ENCODE measurements at regions not wholly inside any gene's neighbourhood (a gene's known extent, or its start where the extent isn't known, plus 50 kb on each side); places are given as distances from the start of the nearest gene placed in this dataset.

DNA sequence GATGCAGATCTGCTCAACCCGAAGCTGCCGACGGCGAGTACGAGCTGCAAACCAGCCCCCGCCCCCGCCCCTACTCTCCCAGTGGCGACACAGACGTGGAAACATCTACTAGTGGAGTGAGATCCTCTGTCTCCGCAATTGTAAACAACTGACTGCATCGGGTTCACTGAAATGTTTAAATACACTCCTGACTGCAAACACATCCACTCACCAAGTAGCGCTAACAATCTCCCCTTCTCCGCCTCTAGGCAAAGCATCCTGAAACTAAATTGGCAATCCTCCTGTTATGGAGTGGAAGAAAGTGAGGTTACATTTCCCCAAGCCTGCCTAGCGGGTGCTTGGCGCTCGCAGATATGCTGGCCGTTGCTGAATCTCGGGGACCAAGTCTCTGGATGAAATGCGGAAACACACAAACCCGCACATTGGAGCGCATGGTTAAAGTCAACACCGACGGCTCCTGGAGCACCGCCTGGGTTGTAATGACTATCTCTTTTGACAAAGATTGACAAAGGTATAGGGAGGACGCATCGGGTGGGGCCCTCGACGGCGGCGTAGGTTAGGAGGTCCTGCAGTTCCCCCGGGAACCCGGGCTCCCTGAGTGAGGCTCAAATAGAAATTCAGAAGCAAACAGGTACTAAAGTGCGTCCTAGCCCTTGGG, 117.0 kb upstream of the TEX13C start:
- H3K4me3 ChIP-seq (ENCODE audit: low read depth in 1 of 2, low read length in 1 of 2) = peak overlapping the region; percentile 67 to 73
- no peaks in the 10 kb centered on the region for H3K9me3 ChIP-seq
- peak overlapping the region; percentile 80 for H3K27ac ChIP-seq
- peaks cover 32% of the 10 kb centered on the region for H3K27me3 ChIP-seq
- H3K4me1 ChIP-seq (ENCODE audit: control insufficient read depth in 1 of 2, insufficient read depth in 1 of 2, low read depth in 1 of 2, low read length in 1 of 2) = peaks cover 10 to 20% of the 10 kb centered on the region in 2 experiments
- TF ChIP-seq, protein P1, sequence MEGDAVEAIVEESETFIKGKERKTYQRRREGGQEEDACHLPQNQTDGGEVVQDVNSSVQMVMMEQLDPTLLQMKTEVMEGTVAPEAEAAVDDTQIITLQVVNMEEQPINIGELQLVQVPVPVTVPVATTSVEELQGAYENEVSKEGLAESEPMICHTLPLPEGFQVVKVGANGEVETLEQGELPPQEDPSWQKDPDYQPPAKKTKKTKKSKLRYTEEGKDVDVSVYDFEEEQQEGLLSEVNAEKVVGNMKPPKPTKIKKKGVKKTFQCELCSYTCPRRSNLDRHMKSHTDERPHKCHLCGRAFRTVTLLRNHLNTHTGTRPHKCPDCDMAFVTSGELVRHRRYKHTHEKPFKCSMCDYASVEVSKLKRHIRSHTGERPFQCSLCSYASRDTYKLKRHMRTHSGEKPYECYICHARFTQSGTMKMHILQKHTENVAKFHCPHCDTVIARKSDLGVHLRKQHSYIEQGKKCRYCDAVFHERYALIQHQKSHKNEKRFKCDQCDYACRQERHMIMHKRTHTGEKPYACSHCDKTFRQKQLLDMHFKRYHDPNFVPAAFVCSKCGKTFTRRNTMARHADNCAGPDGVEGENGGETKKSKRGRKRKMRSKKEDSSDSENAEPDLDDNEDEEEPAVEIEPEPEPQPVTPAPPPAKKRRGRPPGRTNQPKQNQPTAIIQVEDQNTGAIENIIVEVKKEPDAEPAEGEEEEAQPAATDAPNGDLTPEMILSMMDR (IDR thresholded peaks at IDR 0.05) = no peak
- H3K36me3 ChIP-seq = no peaks in the 10 kb centered on the region

GRCh38 chrX:125203365-125203736, 116.3 kb upstream of the TEX13C start:
- Histone ChIP-seq H3K27me3 (peaks cover 32% of the 10 kb centered on the region), H3K27ac (peak overlapping the region; percentile 80), H3K36me3 (no peaks in the 10 kb centered on the region), H3K4me3 (ENCODE audit: low read depth in 1 of 2, low read length in 1 of 2) (peak overlapping the region; percentile 67 to 73), H3K4me1 (ENCODE audit: control insufficient read depth in 1 of 2, insufficient read depth in 1 of 2, low read depth in 1 of 2, low read length in 1 of 2) (peaks cover 10 to 16% of the 10 kb centered on the region in 2 experiments), H3K9me3 (no peaks in the 10 kb centered on the region)
- TF ChIP-seq, protein P1 (IDR thresholded peaks at IDR 0.05) = no peak

- Histone ChIP-seq H3K27ac (peak overlapping the region; percentile 80), H3K4me3 (ENCODE audit: low read depth in 1 of 2, low read length in 1 of 2) (peak overlapping the region; percentile 67 to 73)
These were observed 115.7 kb upstream of the TEX13C start for GRCh38 chrX:125203737-125204578.

GRCh38 chrX:125204681-125205132, 115.0 kb upstream of the TEX13C start:
- TF ChIP-seq, protein P1 (IDR thresholded peaks at IDR 0.05) = no peak
- Histone ChIP-seq H3K27me3 (peaks cover 31% of the 10 kb centered on the region), H3K4me1 (ENCODE audit: control insufficient read depth in 1 of 2, insufficient read depth in 1 of 2, low read depth in 1 of 2, low read length in 1 of 2) (peaks cover 10 to 16% of the 10 kb centered on the region in 2 experiments), H3K4me3 (ENCODE audit: low read depth in 1 of 2, low read length in 1 of 2) (peak overlapping the region; percentile 67 to 73), H3K9me3 (no peaks in the 10 kb centered on the region), H3K27ac (peak overlapping the region; percentile 80), H3K36me3 (no peaks in the 10 kb centered on the region)

More at GRCh38 chrX:125203737-125204578, 115.7 kb upstream of the TEX13C start:
- Histone ChIP-seq H3K4me1 (ENCODE audit: control insufficient read depth in 1 of 2, insufficient read depth in 1 of 2, low read depth in 1 of 2, low read length in 1 of 2) (peaks cover 10 to 16% of the 10 kb centered on the region in 2 experiments), H3K36me3 (no peaks in the 10 kb centered on the region), H3K9me3 (no peaks in the 10 kb centered on the region), H3K27me3 (peaks cover 32% of the 10 kb centered on the region)
- TF ChIP-seq, protein P1 (IDR thresholded peaks at IDR 0.05) = no peak

DNA sequence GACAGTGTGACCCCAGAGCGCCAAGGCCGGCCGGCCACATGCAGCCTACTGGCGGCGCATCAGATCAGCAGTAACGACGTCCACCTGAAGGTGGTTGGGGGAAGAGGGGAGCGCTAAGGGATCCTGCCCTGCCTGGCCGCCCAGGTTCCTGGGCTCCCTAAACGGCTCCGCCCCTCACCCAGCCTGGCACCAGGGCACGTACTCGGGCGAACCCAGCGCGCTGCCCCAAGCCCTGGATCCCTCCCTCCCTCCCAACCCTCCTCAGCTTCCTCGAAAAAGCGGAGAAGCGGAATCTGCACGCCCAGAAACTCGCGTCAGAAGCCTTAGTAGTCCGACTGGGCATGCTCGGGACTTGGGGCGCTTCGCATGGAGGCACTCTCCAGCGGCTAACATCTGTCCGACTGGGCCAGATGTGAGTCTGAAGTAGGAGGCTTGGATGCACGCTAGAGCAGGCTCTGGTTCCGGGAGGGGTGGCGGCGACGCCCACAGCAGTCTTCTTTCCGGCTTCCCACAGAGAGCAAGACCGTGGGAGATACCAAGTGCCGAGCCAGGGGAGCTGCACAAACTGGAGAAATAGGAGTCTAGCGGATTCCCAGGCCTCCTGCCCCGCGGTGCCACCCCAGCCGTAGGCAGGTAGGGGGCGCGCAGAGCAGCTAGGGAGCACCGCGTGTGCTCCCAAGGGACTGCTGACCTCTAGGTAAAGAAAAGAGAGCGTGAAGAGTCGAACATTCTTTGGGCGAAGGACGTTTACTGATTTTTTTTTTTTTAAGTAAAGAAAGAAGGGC, 114.3 kb upstream of the TEX13C start:
- H3K36me3 ChIP-seq = no peaks in the 10 kb centered on the region
- TF ChIP-seq, protein P1 (IDR thresholded peaks at IDR 0.05) = peak; percentile 11
- H3K4me1 ChIP-seq (ENCODE audit: control insufficient read depth in 1 of 2, insufficient read depth in 1 of 2, low read depth in 1 of 2, low read length in 1 of 2) = peaks cover 10 to 16% of the 10 kb centered on the region in 2 experiments
- peaks cover 25% of the 10 kb centered on the region for H3K27me3 ChIP-seq
- H3K27ac ChIP-seq = peak overlapping the region; percentile 80
- no peaks in the 10 kb centered on the region for H3K9me3 ChIP-seq
- H3K4me3 ChIP-seq (ENCODE audit: low read depth in 1 of 2, low read length in 1 of 2) = peak overlapping the region; percentile 67 to 73

Measured in neutrophil (primary cell).